ENCODE measurements at regions not wholly inside any gene's neighbourhood (a gene's known extent, or its start where the extent isn't known, plus 50 kb on each side); places are given as distances from the start of the nearest gene placed in this dataset.

DNA sequence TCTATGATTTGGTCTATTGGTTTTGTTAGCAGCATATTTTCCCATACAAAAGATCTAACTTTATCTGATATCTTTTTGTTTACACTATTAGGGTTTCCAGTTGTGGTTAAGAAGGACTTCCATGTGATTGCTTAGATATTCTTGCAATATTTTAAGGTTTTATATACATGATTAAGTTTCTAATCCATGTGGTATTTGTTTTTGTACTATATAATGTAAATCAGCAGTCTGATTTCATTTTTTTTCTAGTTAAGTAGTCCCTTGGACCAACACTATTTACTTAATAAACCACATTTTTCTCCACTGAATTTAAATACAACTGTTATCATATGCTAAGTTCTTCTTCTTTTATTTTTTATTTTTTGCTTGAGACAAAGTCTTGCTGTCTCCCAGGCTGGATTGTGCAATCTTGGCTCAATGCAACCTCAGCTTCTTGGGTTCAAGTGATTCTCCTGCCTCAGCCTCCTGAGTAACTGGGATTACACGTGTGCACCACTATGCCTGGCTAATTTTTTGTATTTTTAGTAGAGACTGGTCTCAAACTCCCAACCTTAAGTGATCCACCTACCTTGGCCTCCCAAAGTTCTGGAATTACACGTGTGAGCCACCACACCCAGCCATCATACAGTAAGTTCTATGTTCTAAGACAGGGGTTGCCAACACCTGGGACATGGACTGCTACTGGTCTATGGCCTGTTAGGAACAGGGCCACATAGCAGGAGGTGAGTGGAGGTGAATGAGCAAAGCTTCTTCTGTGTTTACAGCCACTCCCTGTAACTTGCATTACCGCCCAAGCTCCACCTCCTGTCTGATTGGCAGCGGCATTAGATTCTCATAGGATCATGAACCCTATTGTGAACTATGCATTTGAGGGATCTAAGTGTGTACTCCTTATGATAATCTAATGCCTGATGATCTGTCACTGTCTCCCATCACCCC is 58.5 kb upstream of the RAB27B start:
- H2BK20ac ChIP-seq (ENCODE audit: low read length), result no peak overlapping the region
- H2AK5ac ChIP-seq (ENCODE audit: low read depth, low read length), result no peak overlapping the region
- POLR2A ChIA-PET (ENCODE audit: partially characterized antibody), result no interaction called here
- H3K14ac ChIP-seq (ENCODE audit: insufficient read length), result no peak overlapping the region
- no peak overlapping the region for H2BK12ac ChIP-seq (ENCODE audit: low read depth, low read length)
- H2BK5ac ChIP-seq (ENCODE audit: low read depth, low read length), result no peak overlapping the region
- no peak overlapping the region for H3K18ac ChIP-seq (ENCODE audit: extremely low read depth, low read length)
- H3K4me3 ChIP-seq (ENCODE audit: extremely low read depth in 1 of 4, insufficient read depth in 2 of 4, low read depth in 3 of 4, low read length in 4 of 4), result no peak overlapping the region
- DNase-seq (ENCODE audit: low read depth in 1 of 2, low spot score in 2 of 2) (no peak), FAIRE-seq (no peak)
- TF ChIP-seq RNF2 (IDR thresholded peaks at IDR 0.05; ENCODE audit: borderline replicate concordance, low read depth, low read length, missing control alignments, poor library complexity, severe bottlenecking) (no peak), ASH2L (IDR thresholded peaks at IDR 0.05; ENCODE audit: low read length) (no peak), POLR2AphosphoS5 (IDR thresholded peaks at IDR 0.05; ENCODE audit: low read depth, low read length) (no peak)
- no peak overlapping the region for H3K27ac ChIP-seq (ENCODE audit: low read depth, low read length)
- no peak overlapping the region for H3K4ac ChIP-seq (replicated peaks; ENCODE audit: insufficient read length, low read depth, low read length)
- no peak overlapping the region for H4K8ac ChIP-seq (ENCODE audit: extremely low read depth, insufficient read depth, low read length)
- H3K36me3 ChIP-seq (ENCODE audit: control insufficient read depth in 2 of 4, insufficient read depth in 4 of 4, low read length in 3 of 4), result no peaks in the 10 kb centered on the region
- no peaks in the 10 kb centered on the region for H4K20me1 ChIP-seq (replicated peaks in 1 of 2; ENCODE audit: control insufficient read depth in 1 of 2, insufficient read depth in 2 of 2, low read length in 2 of 2)
- CTCF ChIA-PET (ENCODE audit: partially characterized antibody), result no interaction called here
- no peak overlapping the region for H3K23ac ChIP-seq (ENCODE audit: insufficient read length)
- no peak overlapping the region for H3K56ac ChIP-seq (replicated peaks; ENCODE audit: insufficient read length, low read depth, low read length)
- no peak overlapping the region for H2BK120ac ChIP-seq (replicated peaks; ENCODE audit: low read depth, low read length)
- no peaks in the 10 kb centered on the region for H3K79me1 ChIP-seq (ENCODE audit: low read depth, low read length)
- H4K91ac ChIP-seq (replicated peaks; ENCODE audit: insufficient read length, low read length), result no peak overlapping the region
- H3K23me2 ChIP-seq (ENCODE audit: low read depth, low read length), result no peaks in the 10 kb centered on the region; the same call in 1 of the 2 replicates
- no peak overlapping the region for H2BK15ac ChIP-seq (ENCODE audit: low read length)
- no peak overlapping the region for H3K4me2 ChIP-seq (ENCODE audit: insufficient read depth in 1 of 2, low read depth in 2 of 2, low read length in 2 of 2)
- H3K79me2 ChIP-seq (ENCODE audit: control insufficient read depth in 1 of 2, insufficient read depth in 2 of 2, low read length in 2 of 2), result no peaks in the 10 kb centered on the region
- peaks cover 0 to 4% (median 3%) of the 10 kb centered on the region in 4 experiments; a peak in 1 of 7 replicates for H3K4me1 ChIP-seq (replicated peaks in 1 of 4; ENCODE audit: control insufficient read depth in 3 of 4, insufficient read depth in 4 of 4, low read length in 3 of 4)
- H3K9ac ChIP-seq (replicated peaks in 1 of 4; ENCODE audit: extremely low read depth in 1 of 4, low read depth in 3 of 4, low read length in 3 of 4), result no peak overlapping the region
- no peak overlapping the region for H4K5ac ChIP-seq (ENCODE audit: insufficient read length, low read depth, low read length)
- WGBS, 2 experiments (ENCODE audit: extremely low coverage in 1 of 2, insufficient coverage in 1 of 2, insufficient read length in 1 of 2, insufficient replicate concordance in 2 of 2, low coverage in 1 of 2, low lambda C conversion rate in 2 of 2, missing lambda C conversion rate in 1 of 2), result 91% methylated on average over 4 of the region's 4 CpGs; no CpG with 5 or more reads in 1 of the 2 experiments
- H2AFZ ChIP-seq (ENCODE audit: low read length), result no peak overlapping the region
- H3K9me3 ChIP-seq (ENCODE audit: insufficient read depth in 2 of 2, low read depth in 1 of 2, low read length in 1 of 2), result no peaks in the 10 kb centered on the region
- H3K27me3 ChIP-seq (replicated peaks in 1 of 4; ENCODE audit: control insufficient read depth in 3 of 4, extremely low read depth in 1 of 4, insufficient read depth in 3 of 4, low read length in 3 of 4), result no peaks in the 10 kb centered on the region

Data from H1 (cell line).